Mesendoderm (in vitro differentiated cells): ENCODE measurements at regions not wholly inside any gene's neighbourhood (a gene's known extent, or its start where the extent isn't known, plus 50 kb on each side); places are given as distances from the start of the nearest gene placed in this dataset.
"Not testable (repeated sequence)": the region's sequence is repeated elsewhere in the genome, so short reads cannot be mapped to it uniquely, and the experiment has no call there.

Source experiments
- DNase-seq: peaks from one replicate; pipeline ENCODE4 v3.0.0; 2013
- H2AK5ac ChIP-seq: 2 replicates; pipeline ENCODE4 v1.6.1; 2013; ENCODE audit warnings: low read length, inconsistent platforms
- H2BK120ac ChIP-seq: 2 replicates; pipeline ENCODE4 v1.6.1; 2013; ENCODE audit warnings: low read depth, mild to moderate bottlenecking, low read length, moderate library complexity, mixed read lengths
- H2BK15ac ChIP-seq: replicated peaks from 2 replicates; pipeline ENCODE4 v1.6.1; 2013; ENCODE audit warnings: low read depth, mild to moderate bottlenecking, moderate library complexity
- H2BK5ac ChIP-seq: 2 replicates; pipeline ENCODE4 v1.6.1; 2013; ENCODE audit warnings: low read length, inconsistent platforms
- H3K18ac ChIP-seq: 2 replicates; pipeline ENCODE4 v1.6.1; 2013; ENCODE audit warnings: mild to moderate bottlenecking, low read length, mixed read lengths
- H3K23ac ChIP-seq: one replicate; pipeline ENCODE4 v1.6.1; 2013; ENCODE audit warnings: low read length
- H3K27ac ChIP-seq: 2 replicates; pipeline ENCODE4 v1.5.1; 2013; ENCODE audit warnings: low read depth, mild to moderate bottlenecking, inconsistent platforms, low read length, moderate library complexity
- H3K27me3 ChIP-seq: 2 replicates; pipeline ENCODE4 v1.6.1; 2013; ENCODE audit warnings: low read length, control low read depth, mild to moderate bottlenecking, inconsistent platforms; ENCODE audit not compliant: insufficient read depth, poor library complexity
- H3K36me3 ChIP-seq: 2 replicates; pipeline ENCODE4 v1.6.1; 2013; ENCODE audit warnings: low read length, inconsistent platforms; ENCODE audit not compliant: control insufficient read depth, insufficient read depth
- H3K4ac ChIP-seq: one replicate; pipeline ENCODE4 v1.6.1; 2013; ENCODE audit warnings: low read depth, mild to moderate bottlenecking, low read length, moderate library complexity
- H3K4me1 ChIP-seq: 2 replicates; pipeline ENCODE4 v1.6.1; 2013; ENCODE audit warnings: low read depth, low read length, inconsistent platforms; ENCODE audit not compliant: control insufficient read depth
- H3K4me2 ChIP-seq: 2 replicates; pipeline ENCODE4 v1.6.1; 2013; ENCODE audit warnings: low read length
- H3K4me3 ChIP-seq: 2 replicates; pipeline ENCODE4 v1.5.1; 2013; ENCODE audit warnings: mild to moderate bottlenecking, low read length
- H3K56ac ChIP-seq: one replicate; pipeline ENCODE4 v1.6.1; 2013; ENCODE audit warnings: low read length
- H3K79me1 ChIP-seq: 2 replicates; pipeline ENCODE4 v1.6.1; 2013; ENCODE audit warnings: low read length, inconsistent platforms
- H3K79me2 ChIP-seq: 2 replicates; pipeline ENCODE4 v1.6.1; 2013; ENCODE audit warnings: mild to moderate bottlenecking, low read length; ENCODE audit not compliant: control insufficient read depth, insufficient read depth
- H3K9ac ChIP-seq: 2 replicates; pipeline ENCODE4 v1.6.1; 2013; ENCODE audit warnings: low read length, inconsistent platforms
- H4K5ac ChIP-seq: one replicate; pipeline ENCODE4 v1.6.1; 2013; ENCODE audit warnings: low read length
- H4K8ac ChIP-seq: one replicate; pipeline ENCODE4 v1.6.1; 2013; ENCODE audit warnings: low read depth, mild to moderate bottlenecking, control low read depth, low read length, moderate library complexity
- WGBS: extraction: QIAGEN DNeasy Blood & Tissue Kit; methylation state at CpG from one replicate; pipeline ENCODE4 v1.1.7; 2013; ENCODE audit warnings: low lambda C conversion rate, missing lambda C conversion rate; ENCODE audit not compliant: insufficient coverage; ENCODE audit errors: extremely low coverage; 5-methylcytosine and 5-hydroxymethylcytosine counted together

- no CpG with 5 or more reads among the region's 5 CpGs for WGBS
Measured at GRCh38 chr2:175805442-175806124, 196.5 kb downstream of the LNPK start.

GRCh38 chr2:175804122-175804521 is 197.9 kb downstream of the LNPK start:
- Histone ChIP-seq H3K4me2 (no peak overlapping the region), H3K79me1 (no peaks in the 10 kb centered on the region), H3K79me2 (no peaks in the 10 kb centered on the region), H3K36me3 (no peaks in the 10 kb centered on the region), H3K23ac (no peak overlapping the region), H3K56ac (no peak overlapping the region), H3K27me3 (no peaks in the 10 kb centered on the region), H2AK5ac (no peak overlapping the region), H4K5ac (no peak overlapping the region), H3K9ac (no peak overlapping the region), H2BK120ac (no peak overlapping the region), H3K4me1 (no peaks in the 10 kb centered on the region), H3K4me3 (no peak overlapping the region), H3K4ac (no peak overlapping the region), H2BK5ac (no peak overlapping the region), H3K27ac (no peak overlapping the region), H4K8ac (no peak overlapping the region), H3K18ac (no peak overlapping the region), H2BK15ac (no peak overlapping the region)
- WGBS: no CpG with 5 or more reads among the region's 5 CpGs
- no peak for DNase-seq

More at GRCh38 chr2:175805442-175806124, 196.5 kb downstream of the LNPK start:
- Histone ChIP-seq H3K9ac (no peak overlapping the region), H3K4ac (no peak overlapping the region), H3K56ac (no peak overlapping the region), H2BK5ac (no peak overlapping the region), H3K79me1 (no peaks in the 10 kb centered on the region), H3K23ac (no peak overlapping the region), H3K79me2 (no peaks in the 10 kb centered on the region), H3K27me3 (no peaks in the 10 kb centered on the region), H3K4me2 (no peak overlapping the region), H2BK15ac (no peak overlapping the region), H3K4me1 (no peaks in the 10 kb centered on the region), H2AK5ac (no peak overlapping the region), H3K4me3 (no peak overlapping the region), H3K18ac (no peak overlapping the region), H4K5ac (no peak overlapping the region), H2BK120ac (no peak overlapping the region), H3K27ac (no peak overlapping the region), H4K8ac (no peak overlapping the region), H3K36me3 (no peaks in the 10 kb centered on the region)
- DNase-seq: peak; percentile 3

- not testable (repeated sequence) for H3K36me3 ChIP-seq, H3K27ac ChIP-seq, H3K56ac ChIP-seq, H2BK120ac ChIP-seq, H3K79me1 ChIP-seq, H3K4me3 ChIP-seq, H3K18ac ChIP-seq, H2BK15ac ChIP-seq, H3K27me3 ChIP-seq, H2BK5ac ChIP-seq, H3K4me2 ChIP-seq, DNase-seq, H3K4me1 ChIP-seq, H4K8ac ChIP-seq, H2AK5ac ChIP-seq, H3K79me2 ChIP-seq, H3K23ac ChIP-seq, H3K9ac ChIP-seq, H3K4ac ChIP-seq, H4K5ac ChIP-seq
- no CpG with 5 or more reads among the region's 2 CpGs for WGBS
Measured at GRCh38 chr2:175796422-175796821, 205.6 kb downstream of the LNPK start.

GRCh38 chr2:175793648-175794047 is 208.4 kb downstream of the LNPK start:
- Histone ChIP-seq H3K18ac (no peak overlapping the region), H4K8ac (no peak overlapping the region), H3K9ac (no peak overlapping the region), H4K5ac (no peak overlapping the region), H3K27me3 (no peaks in the 10 kb centered on the region), H3K4ac (no peak overlapping the region), H2BK5ac (no peak overlapping the region), H3K79me1 (no peaks in the 10 kb centered on the region), H3K79me2 (no peaks in the 10 kb centered on the region), H2AK5ac (no peak overlapping the region), H3K4me3 (no peak overlapping the region), H3K56ac (no peak overlapping the region), H3K27ac (no peak overlapping the region), H2BK120ac (no peak overlapping the region), H3K23ac (no peak overlapping the region), H3K4me1 (no peaks in the 10 kb centered on the region), H2BK15ac (no peak overlapping the region), H3K36me3 (no peaks in the 10 kb centered on the region), H3K4me2 (no peak overlapping the region)
- no peak for DNase-seq
- WGBS: no CpG with 5 or more reads among the region's 3 CpGs

- Histone ChIP-seq H3K18ac (no peak overlapping the region), H3K79me1 (no peaks in the 10 kb centered on the region), H2AK5ac (no peak overlapping the region), H3K4me2 (no peak overlapping the region), H4K8ac (no peak overlapping the region), H3K27me3 (no peaks in the 10 kb centered on the region), H3K56ac (no peak overlapping the region), H3K4me1 (no peaks in the 10 kb centered on the region), H2BK15ac (no peak overlapping the region), H2BK120ac (no peak overlapping the region), H3K23ac (no peak overlapping the region), H3K9ac (no peak overlapping the region), H3K4me3 (no peak overlapping the region), H3K4ac (no peak overlapping the region), H4K5ac (no peak overlapping the region), H3K36me3 (no peaks in the 10 kb centered on the region), H3K27ac (no peak overlapping the region), H3K79me2 (no peaks in the 10 kb centered on the region), H2BK5ac (no peak overlapping the region)
- no peak for DNase-seq
Measured at GRCh38 chr2:175792881-175793280, 209.2 kb downstream of the LNPK start.

- H3K27me3 ChIP-seq: no peaks in the 10 kb centered on the region
- no peak overlapping the region for H2BK120ac ChIP-seq
- H4K8ac ChIP-seq: no peak overlapping the region
- no peak overlapping the region for H2AK5ac ChIP-seq
- H3K4ac ChIP-seq: no peak overlapping the region
- no peaks in the 10 kb centered on the region for H3K4me1 ChIP-seq
- no peak for DNase-seq
- H3K79me1 ChIP-seq: no peaks in the 10 kb centered on the region
- no peak overlapping the region for H3K56ac ChIP-seq
- no peak overlapping the region for H3K27ac ChIP-seq
- H4K5ac ChIP-seq: no peak overlapping the region
- H3K79me2 ChIP-seq: no peaks in the 10 kb centered on the region
- H2BK15ac ChIP-seq: no peak overlapping the region
- H3K4me2 ChIP-seq: no peak overlapping the region
- H3K23ac ChIP-seq: no peak overlapping the region
- no peaks in the 10 kb centered on the region for H3K36me3 ChIP-seq
- WGBS: no CpG with 5 or more reads among the region's 5 CpGs
- H3K4me3 ChIP-seq: no peak overlapping the region
- no peak overlapping the region for H3K9ac ChIP-seq
- H3K18ac ChIP-seq: no peak overlapping the region
- H2BK5ac ChIP-seq: no peak overlapping the region
Measured at GRCh38 chr2:175792199-175792598, 209.9 kb downstream of the LNPK start.
